ENCODE measurements at regions not wholly inside any gene's neighbourhood (a gene's known extent, or its start where the extent isn't known, plus 50 kb on each side); places are given as distances from the start of the nearest gene placed in this dataset.

GRCh38 chr5:38164776-38165399 is 93.5 kb upstream of the EGFLAM start:
- no peak overlapping the region for H3K4me3 ChIP-seq
- no peak for TF ChIP-seq EP300 (IDR thresholded peaks at IDR 0.05)
- no peak for TF ChIP-seq CTCF (IDR thresholded peaks at IDR 0.05)
- no peaks in the 10 kb centered on the region for H3K9me3 ChIP-seq
- intact Hi-C loops (cut with DNase I; ENCODE audit: low total_unique reads): no loop called here
- no peaks in the 10 kb centered on the region for H3K4me1 ChIP-seq
- WGBS, 5 donors: 35 to 55% (median 41%) methylated on average over 4 of the region's 4 CpGs
- peaks cover 0 to 7% (median 0%) of the 10 kb centered on the region in 3 donors for H3K27me3 ChIP-seq
- H3K27ac ChIP-seq: no peak overlapping the region
- no peaks in the 10 kb centered on the region for H3K36me3 ChIP-seq
- DNase-seq: no peak

GRCh38 chr5:38163636-38164237 is 94.6 kb upstream of the EGFLAM start:
- DNase-seq: no peak
- no peaks in the 10 kb centered on the region for H3K9me3 ChIP-seq
- H3K4me3 ChIP-seq: no peak overlapping the region
- no peak for TF ChIP-seq CTCF (IDR thresholded peaks at IDR 0.05)
- no peak for TF ChIP-seq POLR2AphosphoS5 (IDR thresholded peaks at IDR 0.05)
- no peak for TF ChIP-seq POLR2A (IDR thresholded peaks at IDR 0.05)
- TF ChIP-seq EP300 (IDR thresholded peaks at IDR 0.05): no peak
- no peaks in the 10 kb centered on the region for H3K4me1 ChIP-seq
- no peaks in the 10 kb centered on the region for H3K36me3 ChIP-seq
- H3K27me3 ChIP-seq: peaks cover 0 to 7% (median 0%) of the 10 kb centered on the region in 3 donors
- whole genome bisulfite sequencing, 5 donors: 50 to 76% (median 60%) methylated on average over 4 of the region's 4 CpGs
- H3K27ac ChIP-seq: no peak overlapping the region
- intact Hi-C loops (cut with DNase I; ENCODE audit: low total_unique reads): no loop called here

- 73 to 87% (median 78%) methylated on average over 4 of the region's 4 CpGs for WGBS, 5 donors
- H3K27me3 ChIP-seq: no peaks in the 10 kb centered on the region
- no peak overlapping the region for H3K4me3 ChIP-seq
- H3K9me3 ChIP-seq: no peaks in the 10 kb centered on the region
- no peak overlapping the region for H3K27ac ChIP-seq
- no peaks in the 10 kb centered on the region for H3K4me1 ChIP-seq
- no peak for DNase-seq
- no peaks in the 10 kb centered on the region for H3K36me3 ChIP-seq
- intact Hi-C loops (cut with DNase I; ENCODE audit: low total_unique reads): no loop called here
- TF ChIP-seq EP300 (IDR thresholded peaks at IDR 0.05) (no peak), POLR2AphosphoS5 (IDR thresholded peaks at IDR 0.05) (no peak), POLR2A (IDR thresholded peaks at IDR 0.05) (no peak), CTCF (IDR thresholded peaks at IDR 0.05) (no peak)
These were observed 95.7 kb upstream of the EGFLAM start for GRCh38 chr5:38162625-38163024.

GRCh38 chr5:38157024-38157423 is 101.3 kb upstream of the EGFLAM start:
- H3K27me3 ChIP-seq: no peaks in the 10 kb centered on the region
- no peak overlapping the region for H3K27ac ChIP-seq
- intact Hi-C loops (cut with DNase I; ENCODE audit: low total_unique reads): no loop called here
- no peak overlapping the region for H3K4me3 ChIP-seq
- H3K9me3 ChIP-seq: no peaks in the 10 kb centered on the region
- 26 to 64% (median 38%) methylated on average over 2 of the region's 2 CpGs for WGBS, 5 donors
- peak in 1 of 2 donors; percentile 9 for DNase-seq
- no peak for TF ChIP-seq POLR2A (IDR thresholded peaks at IDR 0.05)
- no peak for TF ChIP-seq EP300 (IDR thresholded peaks at IDR 0.05)
- no peak for TF ChIP-seq POLR2AphosphoS5 (IDR thresholded peaks at IDR 0.05)
- no peak for TF ChIP-seq CTCF (IDR thresholded peaks at IDR 0.05)
- no peaks in the 10 kb centered on the region for H3K4me1 ChIP-seq
- no peaks in the 10 kb centered on the region for H3K36me3 ChIP-seq
